SKM-1 (cell line): ENCODE measurements at regions not wholly inside any gene's neighbourhood (a gene's known extent, or its start where the extent isn't known, plus 50 kb on each side); places are given as distances from the start of the nearest gene placed in this dataset.

Experiments
- DNase-seq: peaks from one replicate; lab custom pipeline; 2025; ENCODE audit not compliant: unreplicated experiment; lab: John Stamatoyannopoulos, UW

DNA sequence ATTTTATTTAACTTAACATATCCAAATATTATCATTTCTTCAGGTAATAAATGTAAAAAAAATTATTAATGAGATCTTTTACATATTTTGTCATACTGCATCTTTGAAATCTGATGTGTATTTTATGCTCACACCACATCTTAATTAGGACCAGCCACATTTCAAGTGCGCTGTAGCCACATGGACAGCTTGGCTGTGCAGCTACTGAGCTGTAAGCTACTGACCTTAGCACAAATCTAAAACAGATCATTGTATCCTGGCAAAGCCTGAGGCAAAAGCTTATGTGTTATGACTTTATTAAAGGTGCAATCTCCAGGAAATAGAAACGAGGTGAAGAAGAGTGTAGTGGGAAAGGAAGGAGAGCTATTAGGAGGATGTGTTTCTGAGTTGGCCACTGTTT, 126.7 kb upstream of the UBE2E2 start:
- no peak for DNase-seq

DNA sequence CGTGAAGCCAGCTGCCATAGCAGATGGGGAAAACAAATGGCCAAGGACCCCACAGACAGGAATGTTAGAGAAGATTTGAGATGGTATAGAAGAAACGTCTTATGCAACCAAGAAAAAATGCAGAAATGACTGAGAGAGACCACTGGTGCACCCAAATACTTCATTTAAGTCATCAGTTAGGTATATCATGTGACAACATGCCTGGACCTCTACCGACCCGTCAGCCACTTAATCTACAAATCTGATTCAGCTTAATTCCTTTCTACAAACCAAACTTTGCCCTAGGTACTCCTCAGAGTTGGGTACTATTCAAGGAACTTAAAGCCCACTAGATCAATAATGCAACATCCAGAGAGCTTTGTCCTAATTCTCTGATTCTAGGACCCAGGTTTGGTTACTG, 126.0 kb upstream of the UBE2E2 start:
- no peak for DNase-seq

DNA sequence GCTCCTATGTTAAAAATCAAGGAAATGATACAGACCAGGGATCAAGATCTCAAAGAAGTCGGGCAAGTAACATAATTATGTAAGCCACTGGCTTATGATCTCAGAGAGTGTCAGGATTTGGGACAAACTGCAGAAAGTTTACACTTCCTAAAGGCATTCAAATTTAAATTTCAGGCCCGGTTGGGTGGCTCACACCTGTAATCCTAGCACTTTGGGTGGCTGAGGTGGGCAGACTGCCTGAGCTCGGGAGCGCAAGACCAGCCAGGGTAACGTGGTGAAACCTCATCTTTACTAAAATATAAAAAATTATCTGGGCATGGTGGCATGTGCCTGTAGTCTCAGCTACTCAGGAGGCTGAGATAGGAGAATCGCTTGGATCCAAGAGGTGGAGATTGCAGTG, 124.4 kb upstream of the UBE2E2 start:
- DNase-seq = no peak

DNA sequence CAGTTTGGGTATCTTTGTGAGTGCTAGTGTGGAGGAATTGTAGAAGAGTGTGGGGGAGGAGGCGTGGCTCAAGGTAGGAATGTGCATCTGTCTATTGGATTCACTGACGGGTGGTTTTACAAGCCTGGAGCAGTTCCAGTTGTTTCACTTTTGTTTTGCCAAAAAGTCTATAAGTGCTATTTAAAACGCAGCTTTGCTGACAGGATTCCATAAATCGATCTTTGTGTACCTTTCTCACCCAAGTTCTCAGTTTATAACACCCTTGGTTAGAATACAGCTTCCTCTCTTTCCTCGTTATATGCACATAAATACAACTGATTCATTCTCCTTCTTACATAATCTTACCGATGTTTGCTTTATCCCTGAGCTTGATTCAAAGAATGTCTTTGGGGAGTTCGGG, 123.2 kb upstream of the UBE2E2 start:
- no peak for DNase-seq

DNA sequence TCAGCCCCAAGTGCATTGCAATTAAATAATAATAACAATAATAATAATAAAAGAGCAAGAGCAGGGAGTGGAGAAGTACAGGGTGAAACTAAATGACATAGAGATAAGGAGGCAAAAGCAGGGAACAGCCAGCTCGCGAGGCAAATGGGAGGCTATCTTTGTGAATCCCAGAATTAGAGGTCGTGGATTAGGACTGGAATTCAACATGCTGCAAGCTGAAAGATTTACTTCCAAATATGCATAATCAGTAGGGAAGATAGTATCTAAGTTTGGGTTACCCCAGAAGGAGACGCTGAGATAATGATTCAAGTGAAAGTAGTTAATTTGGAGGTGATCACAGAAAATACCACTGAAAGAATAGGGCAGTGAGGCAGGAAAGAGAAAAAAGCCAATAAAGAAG, 119.4 kb upstream of the UBE2E2 start:
- no peak for DNase-seq

DNA sequence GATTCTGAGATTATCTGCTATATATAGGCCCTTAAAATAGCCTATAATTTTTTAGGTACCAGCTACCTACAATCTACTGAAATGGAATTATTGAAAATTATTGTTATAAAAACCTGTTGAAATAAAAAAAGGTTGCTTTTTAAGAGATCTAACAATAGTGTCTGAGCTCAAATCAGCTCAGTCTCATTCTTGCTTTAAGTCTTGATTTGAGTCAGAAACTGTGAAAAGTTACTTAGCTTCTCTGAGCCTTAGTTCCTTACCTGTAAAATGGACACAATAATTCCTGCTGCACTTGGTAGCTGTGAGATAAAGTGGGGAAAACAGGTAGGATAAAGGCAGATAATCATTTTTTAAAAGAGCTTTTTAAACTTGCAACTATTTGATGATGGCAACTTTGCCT, 118.8 kb upstream of the UBE2E2 start:
- no peak for DNase-seq

DNA sequence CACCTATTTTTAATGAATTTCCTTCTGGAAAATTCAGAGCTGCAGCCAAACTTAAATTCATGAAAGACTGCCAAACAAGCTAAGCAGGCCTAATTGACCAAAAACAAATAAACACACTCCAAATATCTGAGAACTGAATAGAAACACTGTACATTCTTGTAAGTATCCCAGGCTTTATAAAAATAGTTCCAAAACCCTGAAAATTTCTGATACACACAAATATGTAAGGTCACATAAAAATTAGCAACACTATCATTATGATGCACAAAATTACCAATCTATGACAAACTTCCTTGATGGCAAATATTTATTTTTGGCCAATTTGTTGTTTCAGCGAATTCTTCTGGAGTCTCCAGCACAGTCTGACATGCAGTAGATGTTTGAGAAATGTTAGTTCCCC, 117.9 kb upstream of the UBE2E2 start:
- DNase-seq = no peak

DNA sequence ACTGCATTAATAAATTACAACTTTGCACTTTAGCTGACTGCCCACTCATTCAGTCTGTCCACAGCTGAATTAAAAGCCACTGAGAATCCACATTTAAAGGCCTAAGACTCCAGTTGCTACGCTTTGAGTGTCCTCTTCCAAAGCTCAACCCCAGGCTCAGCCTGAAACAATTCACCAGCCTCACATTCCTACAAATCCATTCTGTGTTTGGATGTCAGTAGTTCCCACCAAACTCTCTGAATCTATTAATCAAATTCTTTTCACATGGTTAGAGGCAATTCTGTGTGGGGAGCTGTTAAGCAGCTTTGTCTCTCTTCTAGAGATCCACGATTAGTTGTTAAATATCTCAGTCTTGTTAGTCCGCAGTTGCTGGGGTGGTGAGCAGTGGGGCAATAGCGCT, 116.8 kb upstream of the UBE2E2 start:
- DNase-seq = no peak

DNA sequence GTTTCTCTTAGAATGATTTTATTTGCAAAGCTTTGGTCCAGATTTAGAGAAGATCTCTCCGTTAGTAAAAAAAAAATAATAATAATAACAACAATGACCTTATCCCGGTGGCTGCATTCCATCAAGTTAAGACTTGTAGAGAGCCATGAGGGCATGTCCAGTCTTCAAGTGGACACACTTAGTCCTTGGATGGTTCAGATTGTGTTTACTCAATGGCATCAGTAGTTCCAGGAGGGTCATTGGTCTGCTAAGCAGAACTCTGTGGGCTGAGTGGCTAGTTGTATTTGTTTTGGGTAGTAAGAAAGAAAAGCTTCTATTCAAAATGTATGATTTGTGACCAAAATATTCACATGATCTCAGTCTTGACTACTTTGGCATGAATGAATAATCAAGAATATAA, 116.3 kb upstream of the UBE2E2 start:
- no peak for DNase-seq

DNA sequence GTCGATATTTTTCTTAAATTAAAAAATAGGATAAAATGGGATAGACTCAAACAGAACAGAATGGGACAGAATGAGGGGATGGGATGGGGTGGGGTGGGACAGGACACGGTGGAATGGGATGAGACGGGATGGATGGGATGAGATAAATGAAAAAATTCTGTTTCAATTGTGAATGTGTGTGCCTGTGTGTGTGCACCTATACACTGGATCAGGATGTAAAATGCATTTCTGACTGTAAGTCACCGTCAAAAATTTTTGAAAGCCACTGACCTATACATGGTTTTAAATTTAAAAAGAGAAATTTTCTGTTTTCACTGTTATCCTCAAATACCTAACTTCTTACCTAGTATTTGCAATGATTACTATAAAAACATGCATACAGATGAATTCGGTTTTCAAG, 108.7 kb upstream of the UBE2E2 start:
- DNase-seq = no peak

DNA sequence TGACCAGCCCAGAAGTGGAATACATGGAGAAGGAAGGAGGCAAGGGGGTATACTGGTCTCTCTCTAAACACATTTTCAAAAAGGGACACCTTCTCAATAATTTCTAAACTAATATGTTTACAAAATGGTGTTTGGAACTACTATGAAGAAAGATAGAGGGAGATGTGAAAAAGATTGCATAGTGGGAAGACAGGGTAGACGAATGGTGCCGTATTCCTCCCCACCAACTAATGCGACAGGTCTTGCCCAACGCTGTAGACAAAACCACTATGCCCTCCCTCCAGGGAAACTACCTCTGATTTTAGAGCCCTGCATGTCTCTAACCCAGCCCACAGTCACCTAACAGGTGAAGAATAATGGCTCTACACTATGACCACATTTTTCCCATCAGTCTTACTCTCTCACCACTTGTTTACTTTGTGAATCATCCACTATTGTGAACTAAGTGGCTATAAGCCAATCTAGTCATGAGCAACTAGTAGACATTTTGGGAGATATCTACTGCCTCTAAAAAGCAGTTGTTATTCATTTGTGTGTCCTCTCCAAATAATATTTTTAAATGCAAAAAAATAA, 108.2 kb upstream of the UBE2E2 start:
- no peak for DNase-seq

DNA sequence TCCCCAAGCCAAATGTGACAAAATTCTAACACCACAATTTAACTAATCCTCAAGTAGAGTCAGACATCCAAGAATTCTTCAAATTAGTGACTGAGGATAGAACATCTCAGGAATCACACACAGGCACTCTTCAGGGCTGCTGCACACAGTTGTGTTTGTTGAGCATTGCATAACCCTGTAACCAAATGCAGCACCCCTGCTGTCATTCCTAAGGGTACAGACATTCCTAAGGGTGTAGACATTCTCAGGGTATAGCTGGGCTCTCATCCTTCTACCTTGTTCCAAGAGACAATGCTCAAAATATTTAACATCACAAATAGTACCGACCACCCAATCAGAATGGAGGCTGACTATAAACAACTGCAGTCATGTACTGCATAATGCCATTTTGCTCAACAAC, 107.1 kb upstream of the UBE2E2 start:
- DNase-seq = no peak

DNA sequence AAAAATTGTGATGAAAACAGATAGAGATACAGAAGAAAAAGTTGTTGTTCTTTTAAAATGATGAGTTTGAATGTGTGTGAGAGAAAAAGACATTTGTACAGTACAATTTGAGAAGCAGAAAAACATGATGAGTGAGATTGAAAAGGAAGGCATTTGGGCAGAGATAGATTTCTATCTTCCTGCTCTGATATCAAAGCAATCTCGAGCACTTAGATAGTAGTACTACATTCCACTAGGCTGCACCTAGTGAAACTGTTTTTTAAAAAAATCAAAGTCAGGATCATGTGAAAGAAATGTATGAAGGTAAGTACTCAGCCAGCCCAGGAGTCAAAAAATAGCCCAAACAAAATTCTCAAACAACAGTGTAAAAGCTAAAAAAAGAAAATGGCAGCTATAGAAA, 104.1 kb upstream of the UBE2E2 start:
- DNase-seq = no peak

DNA sequence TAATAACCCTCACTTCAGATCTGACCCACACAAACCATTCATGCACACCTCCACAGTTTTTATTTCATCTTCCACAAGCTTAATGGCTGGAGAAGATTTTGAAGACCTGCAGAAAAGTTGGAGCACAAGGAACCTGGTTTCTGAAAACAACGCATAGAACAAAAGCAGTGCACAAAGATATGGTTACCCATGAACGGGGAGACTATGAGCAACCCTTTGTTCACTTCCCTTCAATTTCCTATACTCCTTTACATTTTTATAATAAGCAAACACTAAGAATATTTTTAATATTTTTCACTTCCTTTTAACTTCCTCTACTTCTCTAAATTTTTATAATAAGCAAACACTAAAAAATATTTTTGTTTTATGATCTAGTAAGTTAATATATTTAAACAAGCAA, 103.5 kb upstream of the UBE2E2 start:
- DNase-seq = no peak

DNA sequence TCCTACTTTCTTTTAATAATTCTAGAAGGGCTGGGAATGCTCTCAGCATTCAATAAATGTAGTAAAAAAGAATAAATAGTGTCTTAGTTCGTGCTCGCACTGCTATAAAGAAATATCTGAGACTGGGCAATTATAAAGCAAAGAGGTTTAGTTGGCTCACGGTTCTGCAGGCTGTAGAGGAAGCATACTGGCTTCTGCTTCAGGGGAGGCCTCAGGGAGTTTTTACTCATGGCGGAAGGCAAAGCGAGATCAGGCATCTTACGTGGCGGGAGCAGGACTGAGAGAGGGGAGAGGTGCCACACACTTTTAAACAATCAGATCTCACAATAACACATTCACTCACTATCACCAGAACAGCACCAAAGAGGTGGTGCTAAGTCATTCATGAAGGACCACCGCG, 103.0 kb upstream of the UBE2E2 start:
- no peak for DNase-seq

DNA sequence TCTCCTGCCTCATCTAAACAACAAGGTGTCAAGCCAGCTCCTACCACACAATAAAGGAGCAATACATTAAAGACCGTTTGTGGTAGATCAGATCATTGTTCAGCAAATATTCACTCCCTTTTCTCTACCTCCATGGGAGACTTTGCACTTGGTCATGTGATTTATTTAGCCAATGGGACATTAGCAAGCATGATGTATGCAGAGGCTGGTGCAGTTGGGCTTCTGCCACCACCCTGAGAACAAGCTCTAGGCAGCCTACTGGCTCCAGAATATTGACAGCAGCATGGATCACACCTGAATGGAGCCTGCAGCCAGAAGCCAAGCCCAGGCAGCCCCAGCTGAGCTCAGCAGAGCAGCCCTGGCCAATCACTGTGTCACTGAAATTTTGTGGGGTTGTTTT, 99.4 kb upstream of the UBE2E2 start:
- no peak for DNase-seq

DNA sequence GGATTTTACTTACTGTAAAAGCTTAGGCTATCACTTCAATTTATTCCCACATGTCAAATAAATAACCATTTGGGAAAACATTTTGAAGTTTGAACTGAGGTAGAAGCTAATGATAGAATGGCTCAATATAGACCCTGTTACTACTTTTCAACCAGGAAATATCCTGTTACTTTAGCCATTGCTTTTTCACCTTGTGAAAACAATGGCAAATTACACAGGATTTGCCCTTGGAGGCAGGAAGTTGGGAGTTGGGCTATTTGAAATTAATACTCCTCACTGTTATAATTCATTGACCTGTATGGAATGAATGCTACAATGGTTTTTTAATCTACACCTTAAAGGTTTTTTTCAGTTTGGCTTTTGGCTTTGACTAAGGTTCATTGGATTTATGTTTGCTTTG, 98.1 kb upstream of the UBE2E2 start:
- DNase-seq = no peak

DNA sequence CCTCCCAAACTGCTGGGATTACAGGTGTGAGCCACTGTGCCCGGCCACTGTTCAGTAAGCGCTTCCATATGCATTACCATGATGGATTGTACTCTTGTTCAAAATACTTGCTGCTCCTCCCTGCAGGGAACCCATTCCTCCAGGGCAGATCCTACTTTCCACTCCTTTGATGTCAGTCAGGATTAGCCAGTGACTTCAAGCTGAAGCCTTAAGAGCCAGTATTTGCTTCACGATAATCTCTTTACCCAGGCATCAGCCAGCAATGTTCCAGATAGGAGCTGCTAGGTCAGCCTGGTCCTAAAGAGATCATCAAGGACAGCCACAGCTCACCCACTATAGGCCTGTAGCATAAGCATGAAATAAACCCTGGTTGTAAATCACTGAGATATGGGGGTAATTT, 96.5 kb upstream of the UBE2E2 start:
- DNase-seq = no peak

DNA sequence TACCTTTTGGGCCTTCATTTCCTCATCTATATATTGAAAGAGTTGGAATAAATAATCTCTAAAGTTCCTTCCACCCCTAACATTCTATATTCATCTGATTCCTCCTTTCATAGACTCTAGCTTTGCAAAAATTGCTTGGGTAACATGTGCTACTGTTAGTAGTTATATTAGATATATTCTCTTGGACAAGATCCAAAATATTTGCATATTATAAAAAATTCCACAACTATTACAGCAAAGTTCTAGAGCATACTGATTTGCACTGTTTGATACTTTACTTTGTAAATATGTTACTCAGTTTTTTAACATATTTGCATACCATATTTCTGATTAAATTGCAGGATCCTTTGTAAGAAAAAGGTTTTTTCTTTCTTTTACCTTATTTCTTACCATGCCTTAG, 95.9 kb upstream of the UBE2E2 start:
- DNase-seq = no peak

DNA sequence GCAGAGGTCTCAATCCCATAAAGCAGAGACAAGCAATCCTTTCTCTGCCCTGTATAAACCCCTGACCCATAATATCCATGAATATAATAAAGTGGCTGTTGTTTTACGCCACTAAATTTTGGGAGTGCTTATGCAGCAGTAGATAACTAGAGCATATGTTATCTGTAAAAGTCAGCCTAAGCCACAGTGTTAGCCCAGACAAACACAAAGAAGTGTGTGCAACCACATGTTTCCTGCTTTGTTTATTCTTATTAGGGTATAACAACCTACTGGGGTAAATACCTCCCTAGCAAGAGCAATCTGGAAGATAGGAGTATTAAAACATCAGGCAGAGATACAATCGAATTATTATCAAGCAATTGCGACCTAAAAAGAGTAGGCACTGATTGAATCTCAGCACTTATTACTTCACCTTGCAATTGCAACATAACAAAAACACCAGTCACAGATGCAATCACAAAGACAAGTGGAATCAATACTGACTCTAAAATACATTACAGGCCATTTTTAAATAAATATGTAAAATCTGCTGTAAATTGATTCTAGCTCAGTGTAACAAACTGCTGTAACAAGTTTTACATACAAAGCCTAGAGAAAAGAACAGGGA, 94.6 kb upstream of the UBE2E2 start:
- DNase-seq = no peak

DNA sequence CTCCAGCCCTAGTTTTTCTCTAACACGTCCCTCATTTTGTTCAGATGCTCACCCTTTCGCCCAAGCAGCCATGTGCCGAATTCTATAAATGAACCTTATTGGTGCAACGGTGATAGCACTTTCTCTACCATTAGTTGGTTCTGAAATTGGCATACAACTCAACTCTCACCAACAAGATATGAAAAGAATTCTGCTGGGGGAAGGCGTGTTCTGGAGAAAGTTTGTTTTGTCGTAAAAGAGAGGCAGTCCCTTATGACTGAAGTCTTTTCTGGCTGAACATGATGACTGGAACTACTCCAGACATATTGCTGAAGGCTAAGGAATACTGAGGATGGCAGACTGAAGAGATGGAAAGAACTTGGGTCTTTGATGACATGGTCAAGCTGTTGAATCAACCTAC, 91.8 kb upstream of the UBE2E2 start:
- DNase-seq = no peak

DNA sequence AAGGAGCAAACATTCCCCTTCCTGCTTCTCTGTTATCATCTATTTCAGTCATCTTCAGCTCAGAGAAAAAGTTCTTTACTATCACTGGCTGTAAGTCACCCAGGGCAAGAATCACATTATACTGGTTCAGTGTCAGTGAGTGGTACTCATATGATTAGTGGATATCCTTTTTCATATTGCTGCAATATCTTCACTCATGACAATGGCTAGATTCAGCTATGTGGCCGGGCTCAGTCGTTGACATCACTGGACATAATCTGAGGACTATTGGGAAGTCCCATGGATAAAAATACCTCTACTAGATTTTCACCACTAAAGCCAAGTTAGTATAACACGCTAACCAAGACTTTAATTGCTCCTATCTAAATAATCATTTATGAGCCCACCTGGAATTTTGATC, 91.3 kb upstream of the UBE2E2 start:
- DNase-seq = no peak

DNA sequence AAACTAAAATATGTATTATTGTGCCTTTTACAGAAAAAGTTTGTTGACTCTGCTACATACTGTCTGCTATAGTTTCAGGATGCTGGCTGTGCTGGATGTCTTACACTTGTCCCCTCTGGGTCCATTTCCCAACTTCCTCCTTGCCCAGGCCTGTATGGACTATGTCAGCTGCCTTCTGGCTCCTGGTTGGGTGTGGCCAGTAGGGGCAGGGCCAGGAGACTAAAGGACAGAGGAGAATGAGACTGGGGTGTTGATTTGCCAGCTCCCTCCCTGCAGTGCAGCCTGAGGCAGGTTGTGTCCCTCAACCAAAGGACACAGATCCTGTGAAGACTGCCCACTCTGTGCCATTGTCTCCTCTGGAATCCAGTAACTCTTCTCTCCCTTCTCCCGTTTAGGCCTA, 90.6 kb upstream of the UBE2E2 start:
- DNase-seq = peak; percentile 8
